Thymus (tissue), 11 donors: ENCODE measurements at regions not wholly inside any gene's neighbourhood (a gene's known extent, or its start where the extent isn't known, plus 50 kb on each side); places are given as distances from the start of the nearest gene placed in this dataset.

ENCODE experiments used
- DNase-seq, 9 donors: peaks; one replicate each; pipeline ENCODE4 v3.0.0-alpha.2; 2013; ENCODE audit warnings: low spot score in 9 of 9, low read depth in 6 of 9, missing footprints in 1 of 9
- H3K27ac ChIP-seq, 2 donors: one replicate each; pipeline ENCODE4 v1.5.1; 2013; ENCODE audit warnings: control low read depth in 1 of 2, low read depth in 1 of 2, low read length in 1 of 2, mild to moderate bottlenecking in 1 of 2, moderate library complexity in 1 of 2
- H3K27me3 ChIP-seq, 2 donors: one replicate each; pipeline ENCODE4 v1.5.1; 2013; ENCODE audit warnings: low read length in 1 of 2; ENCODE audit not compliant: control insufficient read depth in 2 of 2, insufficient read depth in 1 of 2
- H3K36me3 ChIP-seq, 2 donors: one replicate each; pipeline ENCODE4 v1.5.1; 2013; ENCODE audit warnings: low read length in 1 of 2, mild to moderate bottlenecking in 1 of 2, moderate library complexity in 1 of 2; ENCODE audit not compliant: control insufficient read depth in 2 of 2, insufficient read depth in 2 of 2
- H3K4me1 ChIP-seq, 2 donors: one replicate each; pipeline ENCODE4 v1.5.1; 2013; ENCODE audit warnings: low read length in 2 of 2; ENCODE audit not compliant: control insufficient read depth in 2 of 2, insufficient read depth in 2 of 2
- H3K4me3 ChIP-seq, 2 donors: one replicate each; pipeline ENCODE4 v1.5.1; 2013; ENCODE audit warnings: low read length in 2 of 2, control low read depth in 1 of 2, mild to moderate bottlenecking in 1 of 2
- H3K9me3 ChIP-seq, 2 donors: one replicate each; pipeline ENCODE4 v1.5.1; 2013; ENCODE audit warnings: low read length in 1 of 2, mild to moderate bottlenecking in 1 of 2; ENCODE audit not compliant: control insufficient read depth in 2 of 2, insufficient read depth in 1 of 2
- WGBS: extraction: QIAGEN DNeasy Blood & Tissue Kit; methylation state at CpG from one replicate; pipeline ENCODE4 v1.1.7; 2013; 5-methylcytosine and 5-hydroxymethylcytosine counted together
- donor health status: healthy.

DNA sequence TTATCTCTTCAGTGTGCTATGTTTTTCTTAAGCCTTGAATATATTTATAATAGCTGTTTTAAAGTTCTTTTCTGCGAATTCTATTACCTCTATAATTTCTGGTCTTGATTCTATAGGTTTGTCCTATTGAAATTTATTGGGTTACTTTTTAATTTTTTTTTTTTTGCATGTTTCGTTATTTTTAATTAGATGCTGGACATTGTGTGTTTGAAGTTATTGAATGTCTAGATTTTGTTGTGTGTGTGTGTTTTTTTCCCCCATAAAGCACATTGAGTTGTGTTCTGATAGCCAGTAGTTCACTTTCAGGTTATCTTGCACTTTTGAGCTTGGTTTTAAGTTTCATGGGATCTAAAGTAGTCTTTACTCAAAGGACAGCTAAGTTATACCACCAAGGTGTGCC lies 394.9 kb downstream of the RPS24 start:
- H3K36me3 ChIP-seq = no peaks in the 10 kb centered on the region
- 94% methylated on average over 2 of the region's 2 CpGs for WGBS
- H3K27me3 ChIP-seq = no peaks in the 10 kb centered on the region
- no peak for DNase-seq
- no peak overlapping the region for H3K4me3 ChIP-seq
- peaks cover 0 to 4% of the 10 kb centered on the region in 2 donors for H3K9me3 ChIP-seq
- no peak overlapping the region for H3K27ac ChIP-seq
- no peaks in the 10 kb centered on the region for H3K4me1 ChIP-seq

- Histone ChIP-seq H3K4me3 (no peak overlapping the region), H3K27me3 (peaks cover 0 to 2% of the 10 kb centered on the region in 2 donors), H3K4me1 (no peaks in the 10 kb centered on the region), H3K27ac (no peak overlapping the region), H3K36me3 (no peaks in the 10 kb centered on the region), H3K9me3 (no peaks in the 10 kb centered on the region)
- DNase-seq = no peak
- 93% methylated on average over 3 of the region's 3 CpGs for WGBS
These were observed 396.3 kb downstream of the RPS24 start for GRCh38 chr10:78429984-78430383.

GRCh38 chr10:78432583-78432982 lies 398.9 kb downstream of the RPS24 start:
- H3K27ac ChIP-seq = no peak overlapping the region
- no peaks in the 10 kb centered on the region for H3K9me3 ChIP-seq
- H3K4me3 ChIP-seq = no peak overlapping the region
- H3K4me1 ChIP-seq = no peaks in the 10 kb centered on the region
- peaks cover 0 to 2% of the 10 kb centered on the region in 2 donors for H3K27me3 ChIP-seq
- no peaks in the 10 kb centered on the region for H3K36me3 ChIP-seq
- WGBS = 88% methylated on average over 2 of the region's 2 CpGs
- DNase-seq = no peak

DNA sequence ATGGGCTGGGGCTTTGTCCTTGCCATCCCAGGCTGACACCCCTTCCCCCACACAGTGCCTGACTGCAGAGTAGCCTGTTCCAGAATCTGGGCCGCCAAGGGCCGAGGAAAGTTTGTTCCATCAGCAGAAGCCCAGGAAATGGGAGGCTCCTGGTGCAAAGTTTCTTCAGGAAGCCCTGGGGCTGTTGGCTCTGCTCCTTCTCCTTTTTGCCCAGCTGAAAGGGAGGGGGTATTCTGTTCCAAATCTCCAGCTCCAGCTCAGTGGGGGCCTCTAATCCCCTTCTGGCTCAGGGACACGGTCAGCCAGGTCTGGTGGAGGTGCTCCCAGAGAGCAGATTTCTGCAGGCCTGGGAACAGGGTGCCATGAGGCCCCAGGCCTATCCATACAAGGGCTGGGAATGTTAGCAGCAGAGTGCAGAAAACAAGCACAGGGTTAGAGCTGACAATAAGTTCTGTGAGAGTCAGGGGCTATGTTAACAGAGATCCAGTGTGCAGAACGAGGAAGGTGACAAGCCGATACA lies 399.5 kb downstream of the RPS24 start:
- peaks cover 0 to 2% of the 10 kb centered on the region in 2 donors for H3K27me3 ChIP-seq
- H3K36me3 ChIP-seq = no peaks in the 10 kb centered on the region
- WGBS = 96% methylated on average over 5 of the region's 5 CpGs
- no peaks in the 10 kb centered on the region for H3K9me3 ChIP-seq
- H3K4me3 ChIP-seq = no peak overlapping the region
- H3K27ac ChIP-seq = no peak overlapping the region
- DNase-seq = no peak
- no peaks in the 10 kb centered on the region for H3K4me1 ChIP-seq

DNA sequence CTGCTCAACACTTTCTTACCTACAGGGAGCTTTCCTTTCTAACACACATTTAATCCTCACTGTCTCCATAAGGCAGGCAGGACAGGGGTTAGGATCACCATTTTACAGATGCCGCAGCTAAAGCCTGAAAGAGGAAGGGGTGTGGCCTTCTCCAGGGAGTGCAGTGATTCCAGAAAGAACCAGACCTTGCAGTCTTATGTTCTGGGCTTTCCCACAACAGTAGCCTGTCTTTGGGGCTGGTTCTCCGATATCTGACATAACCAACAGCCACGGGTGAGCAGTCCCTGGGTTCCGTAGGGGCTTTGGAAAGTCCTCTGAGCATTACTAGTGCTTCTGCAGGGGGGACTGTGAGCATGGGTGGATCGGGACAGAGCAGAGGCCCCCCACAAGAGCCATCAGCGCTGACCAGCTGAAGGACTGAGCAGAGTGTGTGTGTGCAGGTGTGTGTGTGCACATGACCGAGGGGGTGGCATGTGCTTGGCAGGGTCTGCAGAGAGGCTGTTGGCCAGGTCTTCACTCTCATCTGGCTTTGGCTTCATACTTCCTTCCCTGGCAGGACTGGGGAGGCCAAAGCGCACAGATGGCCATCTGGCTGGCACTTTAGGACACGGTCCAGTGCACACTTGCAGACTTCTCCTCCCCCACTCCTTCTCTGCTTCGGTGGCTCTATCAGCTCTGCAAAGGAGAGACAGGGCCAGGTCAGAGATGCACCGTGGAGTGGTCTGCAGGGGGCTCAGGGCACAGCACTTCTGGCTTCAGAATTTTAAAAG lies 400.3 kb downstream of the RPS24 start:
- no peak for DNase-seq

DNA sequence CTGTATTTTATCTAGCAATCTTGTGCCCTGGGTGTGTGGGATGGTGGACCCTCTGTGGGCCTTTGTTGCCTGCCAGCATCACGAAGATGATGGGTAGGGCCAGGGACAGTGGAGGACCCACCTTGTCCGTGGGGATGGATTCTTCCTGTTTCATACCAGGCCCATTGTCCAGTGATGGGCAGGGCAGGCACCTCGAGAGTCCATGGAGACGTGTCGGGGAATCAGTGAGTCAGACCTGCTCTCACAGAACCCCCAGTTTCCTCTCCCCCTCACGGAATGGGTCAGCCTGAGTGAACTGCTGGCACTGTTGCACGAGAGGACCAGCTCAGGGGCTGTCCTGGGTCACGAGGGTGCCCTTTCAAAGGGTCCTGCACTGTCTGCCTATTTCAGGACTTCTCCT lies 401.2 kb downstream of the RPS24 start:
- H3K36me3 ChIP-seq = no peaks in the 10 kb centered on the region
- WGBS = 96% methylated on average over 8 of the region's 8 CpGs
- no peak for DNase-seq
- H3K27me3 ChIP-seq = peaks cover 0 to 2% of the 10 kb centered on the region in 2 donors
- no peaks in the 10 kb centered on the region for H3K4me1 ChIP-seq
- no peaks in the 10 kb centered on the region for H3K9me3 ChIP-seq
- no peak overlapping the region for H3K4me3 ChIP-seq
- no peak overlapping the region for H3K27ac ChIP-seq

More for the DNA sequence above, 400.3 kb downstream of the RPS24 start:
- 93% methylated on average over 11 of the region's 11 CpGs for WGBS
- Histone ChIP-seq H3K27me3 (peaks cover 0 to 2% of the 10 kb centered on the region in 2 donors), H3K4me1 (no peaks in the 10 kb centered on the region), H3K9me3 (no peaks in the 10 kb centered on the region), H3K36me3 (no peaks in the 10 kb centered on the region), H3K27ac (no peak overlapping the region), H3K4me3 (no peak overlapping the region)

DNA sequence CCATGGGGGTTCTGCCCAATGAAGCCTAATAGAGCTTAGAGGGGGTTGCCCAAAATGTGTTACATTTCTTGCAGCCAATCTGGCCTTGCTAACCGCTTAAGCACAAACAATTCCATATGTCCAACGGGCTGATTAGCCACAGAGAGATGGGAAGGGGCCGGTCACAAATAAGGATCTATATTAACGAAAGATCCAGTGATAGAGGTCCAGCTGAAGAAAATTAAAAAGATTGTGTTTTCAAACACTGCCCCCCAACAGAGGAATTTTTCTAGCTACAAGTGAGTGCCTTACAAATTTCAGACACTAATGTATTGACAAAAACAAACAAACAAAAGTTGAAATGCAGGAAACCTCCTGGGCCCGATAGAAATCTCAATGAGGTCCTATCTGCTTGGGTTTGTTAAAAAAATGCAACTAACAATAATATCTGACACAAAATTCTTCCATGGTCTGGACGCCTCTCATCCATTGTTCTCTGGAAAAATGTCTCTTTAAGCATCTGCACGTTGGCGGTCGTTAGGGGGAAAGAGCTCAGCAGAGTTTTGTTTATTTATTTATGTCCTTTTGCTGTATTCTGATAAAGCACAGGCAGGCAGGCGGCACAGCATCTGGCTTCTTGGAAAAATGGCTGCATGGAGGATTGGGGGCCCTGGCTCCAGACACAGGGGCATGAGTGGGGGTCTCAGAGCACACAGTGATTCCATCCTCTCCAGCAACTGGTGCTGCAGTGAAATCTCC lies 402.0 kb downstream of the RPS24 start:
- H3K27me3 ChIP-seq = peaks cover 0 to 2% of the 10 kb centered on the region in 2 donors
- H3K9me3 ChIP-seq = no peaks in the 10 kb centered on the region
- no peak overlapping the region for H3K27ac ChIP-seq
- DNase-seq = no peak
- 94% methylated on average over 10 of the region's 10 CpGs for WGBS
- no peaks in the 10 kb centered on the region for H3K36me3 ChIP-seq
- H3K4me3 ChIP-seq = no peak overlapping the region
- H3K4me1 ChIP-seq = no peaks in the 10 kb centered on the region

DNA sequence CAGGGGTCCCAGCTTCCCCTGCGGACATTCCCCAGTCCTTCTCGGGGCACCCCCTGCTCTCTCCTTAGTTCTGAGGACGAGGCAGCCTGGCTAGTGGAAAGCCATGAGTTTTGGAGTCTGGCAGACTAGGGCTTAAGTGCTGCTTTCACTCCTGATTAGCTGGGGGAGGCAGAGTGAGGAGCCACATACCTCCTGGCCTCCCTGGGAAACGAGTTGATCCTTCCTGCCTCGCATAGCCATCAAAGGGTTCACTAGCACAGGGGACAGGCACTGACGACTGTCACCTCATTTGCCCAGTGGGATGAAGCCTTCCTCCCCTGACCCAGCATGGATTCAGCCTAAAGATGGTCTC lies 402.5 kb downstream of the RPS24 start:
- Histone ChIP-seq H3K27me3 (peaks cover 0 to 2% of the 10 kb centered on the region in 2 donors), H3K36me3 (no peaks in the 10 kb centered on the region), H3K27ac (no peak overlapping the region), H3K4me1 (no peaks in the 10 kb centered on the region), H3K9me3 (no peaks in the 10 kb centered on the region), H3K4me3 (no peak overlapping the region)
- WGBS = 93% methylated on average over 6 of the region's 6 CpGs
- DNase-seq = no peak

DNA sequence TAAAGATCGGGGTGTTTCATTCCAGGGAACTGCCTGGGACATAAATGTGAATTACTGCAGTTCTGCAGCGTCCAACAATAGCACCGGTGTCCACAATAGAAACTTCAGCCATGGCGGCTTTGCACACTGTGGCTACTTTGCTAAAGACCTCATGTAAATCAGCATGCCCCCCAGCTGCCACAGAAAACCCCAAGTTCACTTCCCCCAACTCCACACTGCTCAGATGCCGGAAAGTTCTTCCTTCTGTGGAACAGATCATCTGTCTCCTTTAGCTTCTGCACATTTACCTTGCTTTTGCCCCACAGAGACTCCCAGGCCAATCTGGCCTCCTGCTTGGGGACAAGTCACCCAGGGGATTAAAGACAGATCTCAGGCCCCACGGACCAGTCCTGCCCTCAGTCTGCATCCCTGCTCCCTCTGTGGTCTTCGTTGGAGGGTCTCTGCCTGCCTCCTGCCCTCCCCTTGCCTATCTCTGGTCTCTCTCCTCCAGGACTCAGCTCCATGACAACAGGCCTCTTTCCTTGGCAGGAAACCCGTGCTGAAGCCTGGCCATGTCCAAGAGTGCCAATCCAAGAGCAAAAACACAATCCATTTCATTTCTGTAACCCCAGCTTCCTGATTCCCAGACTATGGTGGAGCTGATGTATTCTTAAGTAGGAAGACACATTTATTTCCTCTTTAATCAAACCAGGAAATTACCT lies 403.2 kb downstream of the RPS24 start:
- Histone ChIP-seq H3K27me3 (peaks cover 0 to 2% of the 10 kb centered on the region in 2 donors), H3K36me3 (no peaks in the 10 kb centered on the region), H3K9me3 (no peaks in the 10 kb centered on the region), H3K27ac (no peak overlapping the region), H3K4me1 (no peaks in the 10 kb centered on the region), H3K4me3 (no peak overlapping the region)
- 87% methylated on average over 8 of the region's 8 CpGs for WGBS
- no peak for DNase-seq
